ENCODE measurements at regions not wholly inside any gene's neighbourhood (a gene's known extent, or its start where the extent isn't known, plus 50 kb on each side); places are given as distances from the start of the nearest gene placed in this dataset.
"Not testable (repeated sequence)": the region's sequence is repeated elsewhere in the genome, so short reads cannot be mapped to it uniquely, and the experiment has no call there.

DNA sequence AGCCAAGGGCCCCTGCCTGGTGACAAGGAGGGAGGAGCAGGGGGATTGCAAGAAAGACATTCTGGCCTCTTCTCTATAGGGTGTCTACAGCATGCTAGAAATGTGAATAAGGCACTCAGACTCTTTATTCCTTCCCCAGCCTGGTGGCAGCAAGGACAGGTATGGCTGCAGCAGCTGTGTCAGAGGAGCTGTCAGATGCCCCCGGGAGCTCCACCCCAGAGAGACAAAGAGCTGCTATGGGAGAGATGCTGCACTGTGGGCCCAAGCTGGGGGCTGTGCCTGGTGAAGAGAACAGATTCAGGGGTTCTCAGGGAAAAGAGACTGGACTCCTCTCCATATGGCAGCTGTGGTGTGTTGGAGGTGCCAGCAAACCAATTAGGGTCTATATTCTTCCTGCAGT is 1063.3 kb downstream of the OLFM4 start:
- no peak for TF ChIP-seq POLR2A (IDR thresholded peaks at IDR 0.05)
- TF ChIP-seq, protein P1, sequence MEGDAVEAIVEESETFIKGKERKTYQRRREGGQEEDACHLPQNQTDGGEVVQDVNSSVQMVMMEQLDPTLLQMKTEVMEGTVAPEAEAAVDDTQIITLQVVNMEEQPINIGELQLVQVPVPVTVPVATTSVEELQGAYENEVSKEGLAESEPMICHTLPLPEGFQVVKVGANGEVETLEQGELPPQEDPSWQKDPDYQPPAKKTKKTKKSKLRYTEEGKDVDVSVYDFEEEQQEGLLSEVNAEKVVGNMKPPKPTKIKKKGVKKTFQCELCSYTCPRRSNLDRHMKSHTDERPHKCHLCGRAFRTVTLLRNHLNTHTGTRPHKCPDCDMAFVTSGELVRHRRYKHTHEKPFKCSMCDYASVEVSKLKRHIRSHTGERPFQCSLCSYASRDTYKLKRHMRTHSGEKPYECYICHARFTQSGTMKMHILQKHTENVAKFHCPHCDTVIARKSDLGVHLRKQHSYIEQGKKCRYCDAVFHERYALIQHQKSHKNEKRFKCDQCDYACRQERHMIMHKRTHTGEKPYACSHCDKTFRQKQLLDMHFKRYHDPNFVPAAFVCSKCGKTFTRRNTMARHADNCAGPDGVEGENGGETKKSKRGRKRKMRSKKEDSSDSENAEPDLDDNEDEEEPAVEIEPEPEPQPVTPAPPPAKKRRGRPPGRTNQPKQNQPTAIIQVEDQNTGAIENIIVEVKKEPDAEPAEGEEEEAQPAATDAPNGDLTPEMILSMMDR (IDR thresholded peaks at IDR 0.05), result no peak

DNA sequence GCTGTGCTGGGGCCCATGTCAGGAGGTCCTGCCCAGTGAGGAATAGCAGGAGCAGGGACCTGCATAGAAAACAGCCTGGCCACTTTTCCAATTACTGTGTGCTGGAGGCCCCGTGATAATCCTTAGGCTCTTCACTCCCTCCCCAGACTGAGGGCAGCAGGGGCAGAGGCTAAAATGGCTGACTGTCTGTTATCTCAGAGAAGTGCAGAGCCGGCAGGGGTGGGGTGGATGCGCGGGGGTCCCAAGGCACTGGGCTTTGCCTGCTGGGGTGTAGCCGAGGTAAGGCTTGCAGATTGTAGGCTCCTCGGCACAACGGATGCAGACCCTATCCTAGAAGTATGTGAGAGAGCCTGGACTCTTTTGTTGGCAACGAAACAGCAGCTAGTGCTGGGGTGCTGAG is 1064.1 kb downstream of the OLFM4 start:
- Histone ChIP-seq H3K9me3 (no peaks in the 10 kb centered on the region), H3K27me3 (no peaks in the 10 kb centered on the region), H3K4me1 (no peaks in the 10 kb centered on the region), H3K36me3 (no peaks in the 10 kb centered on the region), H3K4me3 (no peak overlapping the region), H3K27ac (no peak overlapping the region)
- no peak for DNase-seq
- TF ChIP-seq, protein P1 (IDR thresholded peaks at IDR 0.05), result no peak
- TF ChIP-seq POLR2A (IDR thresholded peaks at IDR 0.05), result no peak

More for the DNA sequence above, 1063.3 kb downstream of the OLFM4 start:
- Histone ChIP-seq H3K27me3 (no peaks in the 10 kb centered on the region), H3K36me3 (no peaks in the 10 kb centered on the region), H3K9me3 (no peaks in the 10 kb centered on the region), H3K27ac (no peak overlapping the region), H3K4me3 (no peak overlapping the region), H3K4me1 (no peaks in the 10 kb centered on the region)
- DNase-seq, result no peak

DNA sequence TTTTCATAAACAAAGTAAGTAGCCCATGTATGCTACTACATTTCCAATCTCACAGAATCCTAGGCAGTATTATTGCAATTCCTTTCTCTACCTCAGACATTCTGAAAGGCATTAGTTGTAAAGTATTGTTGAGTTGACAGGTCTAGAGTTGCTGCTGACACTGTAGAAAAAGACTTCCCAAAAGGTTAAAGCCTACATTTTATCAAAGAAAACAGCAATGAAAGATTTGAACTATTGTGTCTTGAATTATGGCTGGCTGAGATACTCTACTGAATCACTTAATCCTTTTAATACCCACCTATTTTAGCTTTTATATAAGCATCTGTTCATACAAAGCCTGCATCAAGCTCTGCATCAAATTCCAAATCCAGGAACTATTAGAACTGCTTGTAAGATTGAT is 1082.0 kb downstream of the OLFM4 start:
- Histone ChIP-seq H3K36me3 (no peaks in the 10 kb centered on the region), H3K4me1 (no peaks in the 10 kb centered on the region), H3K4me3 (no peak overlapping the region), H3K9me3 (no peaks in the 10 kb centered on the region), H3K27me3 (no peaks in the 10 kb centered on the region), H3K27ac (no peak overlapping the region)
- no peak for TF ChIP-seq POLR2A (IDR thresholded peaks at IDR 0.05)
- TF ChIP-seq, protein P1 (IDR thresholded peaks at IDR 0.05), result no peak
- no peak for DNase-seq

DNA sequence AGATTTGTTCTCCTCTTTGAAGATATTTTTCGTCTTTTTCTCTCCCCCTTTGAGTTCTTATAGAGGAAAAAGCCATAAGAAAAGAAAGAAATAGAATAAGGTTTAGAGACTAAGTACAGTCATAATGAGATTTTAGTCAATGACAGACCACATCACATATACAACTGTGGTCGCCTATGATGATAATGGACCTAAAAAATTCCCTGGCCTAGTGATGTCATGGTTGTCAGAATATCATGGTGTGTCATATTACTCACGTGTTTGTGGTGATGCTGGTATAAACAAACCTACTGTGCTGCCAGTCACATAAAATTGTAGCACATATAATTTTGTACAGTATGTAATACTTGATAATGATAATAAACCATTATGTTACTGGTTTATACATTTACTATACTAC is 1096.1 kb downstream of the OLFM4 start:
- TF ChIP-seq, protein P1 (IDR thresholded peaks at IDR 0.05), result no peak
- no peak for TF ChIP-seq POLR2A (IDR thresholded peaks at IDR 0.05)
- Histone ChIP-seq H3K9me3 (no peaks in the 10 kb centered on the region), H3K27ac (no peak overlapping the region), H3K4me1 (no peaks in the 10 kb centered on the region), H3K27me3 (no peaks in the 10 kb centered on the region), H3K4me3 (no peak overlapping the region), H3K36me3 (no peaks in the 10 kb centered on the region)
- DNase-seq, result no peak

DNA sequence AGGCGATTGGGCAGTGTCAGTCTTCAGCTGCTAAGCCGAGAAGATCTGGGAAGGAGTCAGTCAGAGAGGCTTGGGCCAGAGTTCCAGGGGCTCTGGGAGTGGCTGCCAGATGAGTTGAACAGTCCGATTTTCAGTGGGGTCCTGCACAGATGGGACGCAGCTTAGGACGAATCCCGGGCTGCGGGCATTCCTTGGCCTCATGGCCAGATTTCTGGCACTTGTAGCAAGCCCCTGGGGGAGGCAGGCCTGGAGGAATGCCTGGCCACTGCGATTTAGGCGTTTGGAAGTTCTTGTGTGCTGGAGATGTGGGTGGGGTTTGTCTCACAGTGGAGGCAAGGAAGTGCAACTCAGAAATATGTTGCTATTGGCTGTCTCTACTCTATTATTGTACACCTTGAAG is 1102.3 kb downstream of the OLFM4 start:
- not testable (repeated sequence) for H3K4me1 ChIP-seq, H3K36me3 ChIP-seq, DNase-seq, H3K27ac ChIP-seq, H3K9me3 ChIP-seq, H3K4me3 ChIP-seq, H3K27me3 ChIP-seq

DNA sequence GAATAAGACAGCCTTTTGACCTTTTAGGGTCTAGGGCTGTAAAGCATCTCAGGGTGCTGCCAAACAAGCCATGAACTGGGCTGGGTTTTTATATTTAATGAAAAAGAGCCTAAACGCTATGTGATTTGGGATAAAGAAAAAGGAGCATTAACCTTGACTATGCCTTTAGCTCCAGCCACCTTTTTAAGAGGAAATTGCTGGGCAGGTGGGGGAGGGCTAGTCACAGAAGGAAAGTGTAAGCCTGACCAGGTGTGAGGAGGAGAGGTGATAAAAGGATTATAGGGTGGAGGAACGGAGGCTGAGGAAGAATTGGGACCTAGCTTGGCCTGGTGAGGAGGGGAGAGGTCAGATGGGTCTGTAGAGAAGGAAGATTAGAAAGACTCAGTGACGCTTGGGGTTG is 1102.8 kb downstream of the OLFM4 start:
- not testable (repeated sequence) for H3K4me1 ChIP-seq, H3K27ac ChIP-seq, H3K36me3 ChIP-seq, H3K4me3 ChIP-seq, H3K27me3 ChIP-seq, H3K9me3 ChIP-seq, DNase-seq

DNA sequence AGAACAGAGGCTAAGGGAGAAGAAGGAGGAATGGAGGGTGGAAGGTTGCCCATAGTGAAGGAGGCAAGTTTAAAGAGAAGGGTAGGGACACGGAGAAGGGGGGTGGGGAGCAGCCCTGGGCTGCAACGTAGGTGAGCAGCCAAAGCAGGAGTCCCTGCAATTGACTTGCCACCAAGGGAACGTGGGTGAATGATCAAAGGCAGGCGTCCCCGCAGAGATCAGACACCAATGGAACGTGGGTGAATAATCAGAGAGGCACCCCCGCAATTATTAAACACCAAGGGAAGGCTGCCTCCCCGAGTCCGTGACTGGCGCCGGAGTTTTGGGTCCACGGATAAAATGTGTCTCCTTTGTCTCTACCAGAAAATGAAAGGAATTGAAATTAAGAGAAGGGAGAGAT is 1103.5 kb downstream of the OLFM4 start:
- H3K36me3 ChIP-seq, H3K27me3 ChIP-seq, H3K4me1 ChIP-seq, DNase-seq, H3K27ac ChIP-seq, H3K4me3 ChIP-seq, H3K9me3 ChIP-seq: not testable (repeated sequence)

DNA sequence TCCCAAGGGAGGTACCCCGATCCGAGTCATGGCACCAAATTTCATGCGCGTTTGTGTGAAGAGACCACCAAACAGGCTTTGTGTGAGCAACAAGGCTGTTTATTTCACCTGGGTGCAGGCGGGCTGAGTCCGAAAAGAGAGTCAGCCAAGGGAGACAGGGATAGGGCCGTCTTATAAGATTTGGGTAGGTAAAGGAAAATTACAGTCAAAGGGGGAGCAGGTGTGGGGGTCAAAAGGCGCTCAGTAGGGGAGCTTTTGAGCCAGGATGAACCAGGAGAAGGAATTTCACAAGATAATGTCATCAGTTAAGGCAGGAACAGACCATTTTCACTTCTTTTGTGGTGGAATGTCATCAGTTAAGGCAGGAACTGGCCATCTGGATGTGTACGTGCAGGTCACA is 1104.1 kb downstream of the OLFM4 start:
- H3K4me1 ChIP-seq, H3K27ac ChIP-seq, H3K36me3 ChIP-seq, DNase-seq, H3K4me3 ChIP-seq, H3K27me3 ChIP-seq, H3K9me3 ChIP-seq: not testable (repeated sequence)

Measured in Peyer's patch (tissue), 4 donors.